ENCODE measurements at regions not wholly inside any gene's neighbourhood (a gene's known extent, or its start where the extent isn't known, plus 50 kb on each side); places are given as distances from the start of the nearest gene placed in this dataset.

GRCh38 chr6:167577891-167578361 is 248.8 kb upstream of the AFDN start:
- Histone ChIP-seq H3K4me2 (ENCODE audit: low read length) (no peak overlapping the region), H2AFZ (ENCODE audit: low read length) (no peak overlapping the region), H3K79me2 (ENCODE audit: insufficient read depth, low read depth, low read length) (no peaks in the 10 kb centered on the region), H3K9me2 (ENCODE audit: insufficient read depth, low read length) (no peaks in the 10 kb centered on the region), H3K4me3 (ENCODE audit: low read depth, low read length, poor library complexity, severe bottlenecking) (no peak overlapping the region), H3K4me1 (ENCODE audit: insufficient read depth, low read length, poor library complexity, severe bottlenecking) (no peaks in the 10 kb centered on the region), H3K27ac (ENCODE audit: low read depth, low read length, poor library complexity, severe bottlenecking) (no peak overlapping the region), H3K36me3 (ENCODE audit: insufficient read depth, low read length) (no peaks in the 10 kb centered on the region), H3K9me3 (ENCODE audit: low read length) (no peaks in the 10 kb centered on the region), H4K20me1 (ENCODE audit: insufficient read depth, low read length) (no peaks in the 10 kb centered on the region)
- intact Hi-C loops (cut with micrococcal nuclease; ENCODE audit: unreplicated experiment) = no loop called here
- BruUV-seq (replicated peaks) = no TSS peak
- ChIA-PET CTCF (ENCODE audit: unreplicated experiment) (no interaction called here), POLR2A (no interaction called here)
- no peak for DNase-seq (ENCODE audit: low spot score)
- TF ChIP-seq CTCF (conservative IDR thresholded peaks at IDR 0.05; ENCODE audit: low read length) = no peak
- TF ChIP-seq EZH2phosphoT487 (IDR thresholded peaks at IDR 0.05; ENCODE audit: borderline replicate concordance, low read depth, low read length) = no peak

- no peaks in the 10 kb centered on the region for H3K36me3 ChIP-seq (ENCODE audit: insufficient read depth, low read length)
- H3K4me1 ChIP-seq (ENCODE audit: insufficient read depth, low read length, poor library complexity, severe bottlenecking) = no peaks in the 10 kb centered on the region
- no TSS peak for BruUV-seq (replicated peaks)
- H3K9me2 ChIP-seq (ENCODE audit: insufficient read depth, low read length) = no peaks in the 10 kb centered on the region
- H2AFZ ChIP-seq (ENCODE audit: low read length) = no peak overlapping the region
- 0 out of 2 replicates have a peak, but pooled peaks cover 2% of the 10 kb centered on the region for H3K9me3 ChIP-seq (ENCODE audit: low read length)
- no peak overlapping the region for H3K4me2 ChIP-seq (ENCODE audit: low read length)
- CTCF ChIA-PET (ENCODE audit: unreplicated experiment) = no interaction called here
- no peaks in the 10 kb centered on the region for H3K79me2 ChIP-seq (ENCODE audit: insufficient read depth, low read depth, low read length)
- H4K20me1 ChIP-seq (ENCODE audit: insufficient read depth, low read length) = no peaks in the 10 kb centered on the region
- POLR2A ChIA-PET = no interaction called here
- H3K4me3 ChIP-seq (ENCODE audit: low read depth, low read length, poor library complexity, severe bottlenecking) = no peak overlapping the region
- no peak for DNase-seq (ENCODE audit: low spot score)
- no peak overlapping the region for H3K27ac ChIP-seq (ENCODE audit: low read depth, low read length, poor library complexity, severe bottlenecking)
- TF ChIP-seq EZH2phosphoT487 (IDR thresholded peaks at IDR 0.05; ENCODE audit: borderline replicate concordance, low read depth, low read length) = no peak
- no peak for TF ChIP-seq CTCF (conservative IDR thresholded peaks at IDR 0.05; ENCODE audit: low read length)
- intact Hi-C loops (cut with micrococcal nuclease; ENCODE audit: unreplicated experiment) = no loop called here
Measured at GRCh38 chr6:167578371-167578901, 248.3 kb upstream of the AFDN start.

- 0 out of 2 replicates have a peak, but pooled peaks cover 6% of the 10 kb centered on the region for H3K9me3 ChIP-seq (ENCODE audit: low read length)
- no peaks in the 10 kb centered on the region for H3K79me2 ChIP-seq (ENCODE audit: insufficient read depth, low read depth, low read length)
- no peak overlapping the region for H3K4me2 ChIP-seq (ENCODE audit: low read length)
- POLR2A ChIA-PET = interaction anchor here (0.6 kb wide), 2 partner anchors 63 to 139 kb away, joined by 3 read pairs; no protein-coding TSS in a partner anchor
- H3K36me3 ChIP-seq (ENCODE audit: insufficient read depth, low read length) = no peaks in the 10 kb centered on the region
- no peaks in the 10 kb centered on the region for H3K9me2 ChIP-seq (ENCODE audit: insufficient read depth, low read length)
- no peaks in the 10 kb centered on the region for H3K4me1 ChIP-seq (ENCODE audit: insufficient read depth, low read length, poor library complexity, severe bottlenecking)
- H4K20me1 ChIP-seq (ENCODE audit: insufficient read depth, low read length) = no peaks in the 10 kb centered on the region
- TF ChIP-seq CTCF (conservative IDR thresholded peaks at IDR 0.05; ENCODE audit: low read length) = no peak
- TF ChIP-seq EZH2phosphoT487 (IDR thresholded peaks at IDR 0.05; ENCODE audit: borderline replicate concordance, low read depth, low read length) = no peak
- H2AFZ ChIP-seq (ENCODE audit: low read length) = no peak overlapping the region
- no peak overlapping the region for H3K4me3 ChIP-seq (ENCODE audit: low read depth, low read length, poor library complexity, severe bottlenecking)
- no TSS peak for BruUV-seq (replicated peaks)
- H3K27ac ChIP-seq (ENCODE audit: low read depth, low read length, poor library complexity, severe bottlenecking) = no peak overlapping the region
- CTCF ChIA-PET (ENCODE audit: unreplicated experiment) = no interaction called here
- DNase-seq (ENCODE audit: low spot score) = no peak
- intact Hi-C loops (cut with micrococcal nuclease; ENCODE audit: unreplicated experiment) = no loop called here
Measured at GRCh38 chr6:167579806-167580618, 246.7 kb upstream of the AFDN start.
